ENCODE measurements at regions not wholly inside any gene's neighbourhood (a gene's known extent, or its start where the extent isn't known, plus 50 kb on each side); places are given as distances from the start of the nearest gene placed in this dataset.
"Not testable (repeated sequence)": the region's sequence is repeated elsewhere in the genome, so short reads cannot be mapped to it uniquely, and the experiment has no call there.

DNA sequence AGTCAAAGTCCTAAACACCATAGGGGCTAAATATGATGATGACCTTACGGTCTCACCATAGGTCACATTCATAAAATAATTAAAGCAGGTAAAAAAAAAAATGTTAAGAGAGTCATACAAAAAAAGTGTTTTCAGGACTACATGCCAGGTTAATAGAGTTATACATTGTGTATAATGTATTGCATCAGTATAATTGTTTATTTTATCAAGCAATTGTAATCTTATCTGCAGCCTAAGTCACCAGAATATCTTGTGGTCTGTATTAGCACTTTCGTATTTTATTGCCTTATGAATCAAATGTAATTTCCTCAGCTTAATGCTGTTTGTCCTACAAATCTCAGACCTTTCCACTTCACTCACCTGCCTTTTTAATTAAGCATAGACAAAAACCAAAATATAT is 972.9 kb upstream of the PCDH20 start:
- H2BK120ac ChIP-seq (ENCODE audit: insufficient read depth, low read length, poor library complexity): no peak overlapping the region
- H3K4ac ChIP-seq (ENCODE audit: low read depth, low read length): no peak overlapping the region

GRCh38 chr13:62387647-62388046 is 972.0 kb upstream of the PCDH20 start:
- H3K36me3 ChIP-seq (ENCODE audit: control insufficient read depth in 1 of 2, insufficient read depth in 2 of 2, low read length in 2 of 2): no peaks in the 10 kb centered on the region
- no peak overlapping the region for H3K9ac ChIP-seq (ENCODE audit: low read length)
- no peak overlapping the region for H3K4me2 ChIP-seq (ENCODE audit: low read length)
- H3K9me3 ChIP-seq (ENCODE audit: insufficient read depth, low read depth, low read length): no peaks in the 10 kb centered on the region
- H3K27ac ChIP-seq (ENCODE audit: low read depth, low read length): no peak overlapping the region
- peak in 1 of 2 donors; percentile 19 for DNase-seq
- no peaks in the 10 kb centered on the region for H3K79me1 ChIP-seq (ENCODE audit: low read length)
- no peak overlapping the region for H2AFZ ChIP-seq (ENCODE audit: insufficient read depth, low read length, poor library complexity)
- no peak overlapping the region for H2BK5ac ChIP-seq (ENCODE audit: low read depth, low read length, poor library complexity)
- H3K4ac ChIP-seq (ENCODE audit: low read depth, low read length): no peak overlapping the region
- H4K8ac ChIP-seq (ENCODE audit: low read depth, low read length): no peak overlapping the region
- H3K79me2 ChIP-seq (ENCODE audit: control insufficient read depth, insufficient read depth, low read length, poor library complexity): no peaks in the 10 kb centered on the region
- no peaks in the 10 kb centered on the region for H3K4me1 ChIP-seq (ENCODE audit: control insufficient read depth in 1 of 2, insufficient read depth in 2 of 2, low read length in 2 of 2)
- no peak overlapping the region for H4K91ac ChIP-seq (ENCODE audit: low read depth, low read length)
- no peak overlapping the region for H3K4me3 ChIP-seq (ENCODE audit: low read depth, low read length)
- no peaks in the 10 kb centered on the region for H3K27me3 ChIP-seq (ENCODE audit: insufficient read depth, low read length)
- no peak overlapping the region for H2BK120ac ChIP-seq (ENCODE audit: insufficient read depth, low read length, poor library complexity)
- no peak overlapping the region for H3K18ac ChIP-seq (ENCODE audit: low read length)
- H3K23ac ChIP-seq (ENCODE audit: low read length): no peak overlapping the region
- H4K12ac ChIP-seq (ENCODE audit: low read depth, low read length): no peak overlapping the region
- no peak overlapping the region for H2BK12ac ChIP-seq (ENCODE audit: low read length)
- H3K14ac ChIP-seq (ENCODE audit: low read length): no peak overlapping the region
- no CpG with 5 or more reads among the region's 3 CpGs for WGBS (ENCODE audit: extremely low coverage, insufficient coverage, insufficient read length)
- H2AK5ac ChIP-seq (ENCODE audit: low read length): no peak overlapping the region

More for the DNA sequence above, 972.9 kb upstream of the PCDH20 start:
- Histone ChIP-seq H4K91ac (ENCODE audit: low read depth, low read length) (no peak overlapping the region), H2BK5ac (ENCODE audit: low read depth, low read length, poor library complexity) (no peak overlapping the region), H3K79me2 (ENCODE audit: control insufficient read depth, insufficient read depth, low read length, poor library complexity) (no peaks in the 10 kb centered on the region), H3K9me3 (ENCODE audit: insufficient read depth, low read depth, low read length) (no peaks in the 10 kb centered on the region), H3K27ac (ENCODE audit: low read depth, low read length) (no peak overlapping the region), H2BK12ac (ENCODE audit: low read length) (no peak overlapping the region), H2AFZ (ENCODE audit: insufficient read depth, low read length, poor library complexity) (no peak overlapping the region), H3K14ac (ENCODE audit: low read length) (no peak overlapping the region), H2AK5ac (ENCODE audit: low read length) (no peak overlapping the region), H3K4me1 (ENCODE audit: control insufficient read depth in 1 of 2, insufficient read depth in 2 of 2, low read length in 2 of 2) (no peaks in the 10 kb centered on the region), H4K8ac (ENCODE audit: low read depth, low read length) (no peak overlapping the region), H3K9ac (ENCODE audit: low read length) (no peak overlapping the region), H3K23ac (ENCODE audit: low read length) (no peak overlapping the region), H3K4me2 (ENCODE audit: low read length) (no peak overlapping the region), H3K36me3 (ENCODE audit: control insufficient read depth in 1 of 2, insufficient read depth in 2 of 2, low read length in 2 of 2) (no peaks in the 10 kb centered on the region), H3K4me3 (ENCODE audit: low read depth, low read length) (no peak overlapping the region), H4K12ac (ENCODE audit: low read depth, low read length) (no peak overlapping the region), H3K27me3 (ENCODE audit: insufficient read depth, low read length) (no peaks in the 10 kb centered on the region), H3K18ac (ENCODE audit: low read length) (no peak overlapping the region), H3K79me1 (ENCODE audit: low read length) (no peaks in the 10 kb centered on the region)
- WGBS (ENCODE audit: extremely low coverage, insufficient coverage, insufficient read length): no CpG with 5 or more reads among the region's 2 CpGs
- no peak for DNase-seq

DNA sequence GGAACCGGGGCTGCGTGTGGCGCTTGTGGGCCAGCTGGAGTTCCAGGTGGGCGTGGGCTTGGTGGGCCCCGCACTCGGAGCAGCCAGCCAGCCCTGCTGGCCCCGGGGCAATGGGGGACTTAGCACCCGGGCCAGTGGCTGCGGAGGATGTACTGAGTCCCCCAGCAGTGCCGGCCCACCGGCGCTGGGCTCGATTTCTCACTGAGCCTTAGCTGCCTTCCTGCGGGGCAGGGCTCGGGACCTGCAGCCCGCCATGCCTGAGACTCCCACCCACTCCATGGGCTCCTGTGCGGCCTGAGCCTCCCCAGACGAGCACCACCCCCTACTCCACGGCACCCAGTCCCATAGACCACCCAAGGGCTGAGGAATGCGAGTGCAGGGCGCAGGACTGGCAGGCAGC is 963.6 kb upstream of the PCDH20 start:
- not testable (repeated sequence) for H2BK12ac ChIP-seq (ENCODE audit: low read length); H2AK5ac ChIP-seq (ENCODE audit: low read length); H2BK5ac ChIP-seq (ENCODE audit: low read depth, low read length, poor library complexity); H3K14ac ChIP-seq (ENCODE audit: low read length); H3K4me2 ChIP-seq (ENCODE audit: low read length); H3K9ac ChIP-seq (ENCODE audit: low read length); H3K79me1 ChIP-seq (ENCODE audit: low read length); H3K4ac ChIP-seq (ENCODE audit: low read depth, low read length); DNase-seq; H3K27me3 ChIP-seq (ENCODE audit: insufficient read depth, low read length); H3K23ac ChIP-seq (ENCODE audit: low read length); H3K4me1 ChIP-seq (ENCODE audit: control insufficient read depth in 1 of 2, insufficient read depth in 2 of 2, low read length in 2 of 2); H3K27ac ChIP-seq (ENCODE audit: low read depth, low read length); H4K91ac ChIP-seq (ENCODE audit: low read depth, low read length); H4K8ac ChIP-seq (ENCODE audit: low read depth, low read length); H3K79me2 ChIP-seq (ENCODE audit: control insufficient read depth, insufficient read depth, low read length, poor library complexity); H3K9me3 ChIP-seq (ENCODE audit: insufficient read depth, low read depth, low read length); H2BK120ac ChIP-seq (ENCODE audit: insufficient read depth, low read length, poor library complexity); H3K4me3 ChIP-seq (ENCODE audit: low read depth, low read length); H3K18ac ChIP-seq (ENCODE audit: low read length); H2AFZ ChIP-seq (ENCODE audit: insufficient read depth, low read length, poor library complexity); H4K12ac ChIP-seq (ENCODE audit: low read depth, low read length); H3K36me3 ChIP-seq (ENCODE audit: control insufficient read depth in 1 of 2, insufficient read depth in 2 of 2, low read length in 2 of 2)
- WGBS (ENCODE audit: extremely low coverage, insufficient coverage, insufficient read length): no CpG with 5 or more reads among the region's 21 CpGs

GRCh38 chr13:62377838-62378237 is 962.2 kb upstream of the PCDH20 start:
- DNase-seq: no peak
- Histone ChIP-seq H2BK120ac (ENCODE audit: insufficient read depth, low read length, poor library complexity) (no peak overlapping the region), H2AFZ (ENCODE audit: insufficient read depth, low read length, poor library complexity) (no peak overlapping the region), H2BK12ac (ENCODE audit: low read length) (no peak overlapping the region), H3K18ac (ENCODE audit: low read length) (no peak overlapping the region), H3K14ac (ENCODE audit: low read length) (no peak overlapping the region), H3K9ac (ENCODE audit: low read length) (no peak overlapping the region), H4K12ac (ENCODE audit: low read depth, low read length) (no peak overlapping the region), H3K9me3 (ENCODE audit: insufficient read depth, low read depth, low read length) (no peaks in the 10 kb centered on the region), H3K79me2 (ENCODE audit: control insufficient read depth, insufficient read depth, low read length, poor library complexity) (no peaks in the 10 kb centered on the region), H4K8ac (ENCODE audit: low read depth, low read length) (no peak overlapping the region), H3K27ac (ENCODE audit: low read depth, low read length) (no peak overlapping the region), H2BK5ac (ENCODE audit: low read depth, low read length, poor library complexity) (no peak overlapping the region), H2AK5ac (ENCODE audit: low read length) (no peak overlapping the region), H3K4ac (ENCODE audit: low read depth, low read length) (no peak overlapping the region), H3K23ac (ENCODE audit: low read length) (no peak overlapping the region), H3K27me3 (ENCODE audit: insufficient read depth, low read length) (no peaks in the 10 kb centered on the region), H4K91ac (ENCODE audit: low read depth, low read length) (no peak overlapping the region), H3K4me3 (ENCODE audit: low read depth, low read length) (no peak overlapping the region), H3K4me2 (ENCODE audit: low read length) (no peak overlapping the region), H3K4me1 (ENCODE audit: control insufficient read depth in 1 of 2, insufficient read depth in 2 of 2, low read length in 2 of 2) (no peaks in the 10 kb centered on the region), H3K36me3 (ENCODE audit: control insufficient read depth in 1 of 2, insufficient read depth in 2 of 2, low read length in 2 of 2) (no peaks in the 10 kb centered on the region), H3K79me1 (ENCODE audit: low read length) (no peaks in the 10 kb centered on the region)
- no CpG with 5 or more reads among the region's 1 CpG for WGBS (ENCODE audit: extremely low coverage, insufficient coverage, insufficient read length)
